ENCODE measurements at regions not wholly inside any gene's neighbourhood (a gene's known extent, or its start where the extent isn't known, plus 50 kb on each side); places are given as distances from the start of the nearest gene placed in this dataset.

DNA sequence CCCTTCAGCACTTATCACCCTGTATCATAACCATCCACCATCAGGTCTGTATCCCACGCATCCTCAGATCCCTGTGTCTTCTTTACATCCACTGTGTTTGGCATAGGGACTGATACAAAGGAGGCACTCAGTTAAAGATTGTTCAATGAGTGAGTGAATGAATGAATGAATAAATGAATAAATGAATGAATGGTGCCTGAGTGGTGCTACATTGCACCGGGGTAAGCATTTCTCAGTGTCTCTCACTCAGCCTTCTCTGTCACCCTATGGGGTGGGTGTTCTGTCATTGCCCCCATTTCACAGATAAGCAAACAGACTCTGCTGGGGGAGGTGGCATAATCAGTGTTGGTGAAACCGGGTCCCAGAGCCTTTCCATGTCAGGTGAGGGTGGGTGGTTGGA is 56.6 kb upstream of the ID3 start:
- DNase-seq (ENCODE audit: low read depth) = no peak

DNA sequence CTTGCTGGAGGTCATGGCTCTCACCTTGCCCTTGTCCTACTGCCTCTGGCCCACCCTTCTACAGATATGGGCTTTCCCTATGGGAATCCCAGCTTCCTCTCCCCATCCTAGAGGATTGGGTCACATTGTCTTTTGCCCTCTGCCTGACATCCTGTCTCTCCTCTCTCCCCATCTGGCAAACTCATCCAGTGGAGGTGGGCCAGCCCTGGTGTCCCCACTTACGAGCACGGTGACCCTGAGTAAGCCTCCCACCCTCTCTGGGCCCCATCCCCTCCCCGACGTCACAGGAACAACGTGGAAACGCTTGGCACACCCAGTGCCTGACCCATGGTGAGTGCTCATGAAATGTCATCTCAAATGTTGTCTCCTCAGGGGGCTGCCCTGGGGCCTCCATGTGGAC is 56.1 kb upstream of the ID3 start:
- no peak for DNase-seq (ENCODE audit: low read depth)

DNA sequence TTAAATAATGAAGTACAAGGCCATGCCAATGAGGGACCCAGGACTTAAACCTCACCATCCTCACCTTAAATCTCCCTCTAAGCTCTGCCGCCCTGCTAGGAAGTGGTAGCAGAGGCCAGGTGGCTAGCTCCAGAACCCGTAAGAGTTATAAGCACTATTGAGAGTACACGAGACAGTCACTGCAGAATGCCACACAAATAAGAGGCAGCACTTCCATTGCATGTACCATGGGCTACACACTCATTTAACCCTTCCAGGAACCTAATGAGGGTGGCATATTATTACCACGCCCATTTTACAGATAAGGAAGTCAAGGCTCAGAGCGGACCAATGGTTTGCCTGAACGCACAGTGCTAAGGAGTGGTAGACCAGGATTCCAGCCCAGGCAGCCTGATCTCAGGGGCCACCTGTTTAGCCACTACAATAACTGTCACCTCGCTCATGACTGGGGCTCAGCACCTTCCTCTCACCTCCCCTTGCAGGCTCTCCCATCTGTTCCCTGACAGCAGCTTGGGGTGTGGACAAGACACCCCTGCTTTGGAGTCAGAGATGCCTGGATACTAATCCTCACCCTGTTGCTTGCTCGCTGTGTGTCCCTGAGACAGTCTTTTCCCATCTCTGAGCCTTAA is 54.8 kb upstream of the ID3 start:
- no peak for DNase-seq (ENCODE audit: low read depth)

DNA sequence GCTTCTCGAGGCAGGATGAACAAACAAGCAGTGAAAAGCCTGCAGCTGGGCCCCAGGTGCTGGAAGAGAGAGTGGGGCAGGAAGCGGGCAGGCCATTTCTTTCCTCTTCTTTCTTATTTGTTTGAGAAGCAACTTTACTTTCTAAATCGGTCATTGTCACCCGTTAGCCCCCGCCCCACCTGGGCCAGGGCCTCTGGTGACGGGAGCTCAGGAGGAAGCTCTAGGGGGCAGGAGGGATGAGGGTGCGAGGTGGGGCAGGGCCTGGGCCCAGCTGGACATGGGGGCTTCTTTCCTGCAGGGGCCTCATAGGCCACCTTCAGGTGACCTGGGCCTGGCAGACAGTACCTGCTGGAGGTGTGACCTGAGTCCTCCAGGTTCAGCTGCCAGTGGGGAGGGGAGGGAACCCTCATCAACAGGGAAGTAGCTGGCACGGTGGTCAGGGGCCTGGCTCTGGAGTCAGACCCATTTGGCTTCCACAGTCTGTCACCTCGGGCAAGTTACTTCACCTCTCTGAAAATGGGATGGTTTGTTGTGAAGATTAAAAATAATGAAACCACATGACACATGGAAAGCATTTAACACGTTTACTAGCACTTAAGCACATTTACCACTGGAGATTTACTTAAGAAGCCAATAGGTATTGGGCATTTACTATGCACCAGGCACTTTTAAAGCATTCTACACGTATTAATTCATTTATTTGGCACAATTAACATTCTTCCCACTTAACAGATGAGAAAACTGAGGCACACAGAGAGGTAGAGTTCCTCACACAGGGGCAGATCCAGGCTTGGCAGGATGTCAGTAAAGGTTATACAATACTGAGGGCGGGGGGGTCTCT is 54.1 kb upstream of the ID3 start:
- DNase-seq (ENCODE audit: low read depth) = no peak

DNA sequence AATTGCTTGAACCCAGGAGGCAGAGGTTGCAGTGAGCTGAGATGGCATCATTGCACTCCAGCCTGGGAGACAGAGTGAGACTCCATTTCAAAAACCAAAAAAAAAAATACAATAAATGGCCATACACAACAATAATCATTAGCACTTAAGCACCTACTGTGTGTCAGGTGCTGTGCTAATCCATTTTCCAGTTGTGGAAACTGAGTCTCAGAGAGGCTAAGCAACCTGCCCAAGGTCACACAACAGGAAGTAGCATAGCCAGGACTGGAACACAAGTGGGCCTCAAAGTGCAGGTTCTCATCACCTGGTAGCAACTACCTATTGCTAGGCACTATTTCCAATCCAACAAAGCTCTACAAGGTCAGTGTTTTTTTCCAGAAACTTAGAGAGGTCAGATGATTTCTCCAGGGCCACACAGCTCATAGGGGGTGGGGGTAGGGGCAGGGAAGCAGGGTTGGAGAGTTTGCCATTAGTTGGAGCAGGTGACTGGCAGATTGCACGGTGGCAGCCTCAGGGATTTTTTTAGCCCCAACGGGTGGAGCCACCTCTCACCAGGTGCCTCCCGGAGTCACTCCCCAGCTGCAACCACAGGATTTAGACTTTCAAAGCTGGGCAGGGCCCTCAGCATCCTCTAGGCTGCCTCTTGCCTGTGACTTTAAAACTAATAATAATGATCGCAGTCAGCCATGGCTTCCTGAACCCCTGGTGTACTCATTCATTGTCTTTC is 52.5 kb upstream of the ID3 start:
- no peak for DNase-seq (ENCODE audit: low read depth)

DNA sequence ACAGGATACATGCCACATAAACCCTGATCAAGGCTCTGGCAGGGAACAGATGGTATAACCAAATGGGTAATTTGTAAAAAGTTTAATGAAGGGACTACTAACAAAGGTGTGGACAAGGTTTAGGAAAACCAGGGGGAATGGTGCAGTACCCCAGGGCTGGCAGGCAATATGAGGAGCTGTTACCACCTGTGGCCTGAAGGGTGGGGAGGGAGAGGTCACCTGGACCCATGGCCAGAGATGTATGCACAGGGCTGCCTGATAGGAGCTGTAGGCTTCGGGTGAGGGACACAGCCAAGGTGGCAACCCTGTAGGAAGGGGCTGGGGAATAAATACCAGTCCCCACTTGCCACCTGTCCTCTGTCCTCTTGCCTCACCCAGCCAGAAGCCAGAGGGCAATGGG is 51.4 kb upstream of the ID3 start:
- DNase-seq (ENCODE audit: low read depth) = no peak

DNA sequence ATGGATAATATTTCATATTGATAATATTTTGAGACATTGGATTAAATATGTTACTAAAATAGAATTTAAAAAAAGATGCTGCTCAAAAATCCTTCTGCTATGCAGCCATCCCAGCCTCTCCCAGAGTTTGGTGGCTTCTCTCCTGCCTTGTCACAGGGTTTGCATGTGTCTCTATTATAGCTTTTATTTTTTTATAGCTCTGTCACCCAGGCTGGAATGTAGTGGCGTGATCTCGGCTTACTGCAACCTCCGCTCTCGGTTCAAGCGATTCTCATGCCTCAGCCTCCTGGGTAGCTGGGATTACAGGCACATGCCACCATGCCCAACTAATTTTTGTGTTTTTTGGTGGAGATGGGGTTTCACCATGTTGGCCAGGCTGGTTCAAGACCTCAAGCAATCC is 50.7 kb upstream of the ID3 start:
- no peak for DNase-seq (ENCODE audit: low read depth)
